Stomach (tissue), 8 donors: ENCODE measurements at regions not wholly inside any gene's neighbourhood (a gene's known extent, or its start where the extent isn't known, plus 50 kb on each side); places are given as distances from the start of the nearest gene placed in this dataset.
"Not testable (repeated sequence)": the region's sequence is repeated elsewhere in the genome, so short reads cannot be mapped to it uniquely, and the experiment has no call there.

Experiments used
- DNase-seq, 2 donors: peaks; one replicate each; pipeline versions ENCODE4 v3.0.0 to v3.0.0-alpha.2; 2013 to 2019
- H3K27ac ChIP-seq, 5 donors: fragments of 200-600 bp in 4 of 5; sonication (generic) in 4 of 5; one replicate each; pipeline ENCODE4 v1.5.1; 2013 to 2019; ENCODE audit warnings: mild to moderate bottlenecking in 1 of 5, moderate library complexity in 1 of 5
- H3K27me3 ChIP-seq, 3 donors: fragments of 200-600 bp; sonication (generic); one replicate each; pipeline ENCODE4 v1.5.1; 2017 to 2019; ENCODE audit warnings: mixed run types in 1 of 3
- H3K36me3 ChIP-seq, 4 donors: fragments of 200-600 bp; sonication (generic); 1 replicate in 3 of 4; 2 replicates in 1 of 4; pipeline ENCODE4 v1.5.1; 2016 to 2019
- H3K4me1 ChIP-seq, 4 donors: fragments of 200-600 bp; sonication (generic); one replicate each; pipeline ENCODE4 v1.5.1; 2016 to 2019
- H3K4me3 ChIP-seq, 4 donors: fragments of 200-600 bp; sonication (generic) in 3 of 4; one replicate each; pipeline ENCODE4 v1.5.1; 2016 to 2019; ENCODE audit warnings: mild to moderate bottlenecking in 1 of 4
- H3K9me3 ChIP-seq, 4 donors: fragments of 200-600 bp; sonication (generic); one replicate each; pipeline ENCODE4 v1.5.1; 2016 to 2019
- CTCF ChIP-seq, 7 experiments: fragments of 450-650 bp in 4 of 7; fragments of 200-600 bp in 3 of 7; sonication (generic) in 3 of 7; IDR thresholded peaks; one replicate each; pipeline ENCODE4 v1.5.1; 2016 to 2019; ENCODE audit warnings: antibody characterized with exemption in 7 of 7, control low read depth in 2 of 7, mild to moderate bottlenecking in 1 of 7
- EP300 ChIP-seq: sonication (generic); formaldehyde crosslinking; IDR thresholded peaks from one replicate; pipeline ENCODE4 v1.6.1; 2017; ENCODE audit warnings: antibody characterized with exemption
- POLR2A ChIP-seq, 4 donors: fragments of 450-650 bp; IDR thresholded peaks; one replicate each; pipeline ENCODE4 v1.6.1; 2016; ENCODE audit warnings: antibody characterized with exemption in 4 of 4, control low read depth in 2 of 4, mild to moderate bottlenecking in 1 of 4, moderate library complexity in 1 of 4
- POLR2AphosphoS5 ChIP-seq, 3 donors: sonication (generic); formaldehyde crosslinking; IDR thresholded peaks; one replicate each; pipeline ENCODE4 v1.6.1; 2016; ENCODE audit warnings: antibody characterized with exemption in 3 of 3
- WGBS, 5 donors: extraction: QIAGEN DNeasy Blood & Tissue Kit in 3 of 5; methylation state at CpG; one replicate each; pipeline versions ENCODE4 v1.1.5 to v1.1.7; 2013 to 2018; 5-methylcytosine and 5-hydroxymethylcytosine counted together
- intact Hi-C: fragments of 100-400 bp; cut with DNase I; formaldehyde crosslinking; loops from one replicate; pipeline ENCODE4 v1.15.1; 2023; ENCODE audit warnings: low total_unique reads
- donor health status: healthy with polysubstance abuse.
- donor health status: Bipolar disorder and iron deficiency.
- donor health status: healthy.

GRCh38 chr2:81389203-81389602, 1084.7 kb upstream of the LRRTM1 start:
- DNase-seq, result no peak
- no peaks in the 10 kb centered on the region for H3K27me3 ChIP-seq
- H3K4me3 ChIP-seq, result no peak overlapping the region
- H3K36me3 ChIP-seq, result no peaks in the 10 kb centered on the region
- no peak overlapping the region for H3K27ac ChIP-seq
- TF ChIP-seq POLR2A (IDR thresholded peaks at IDR 0.05) (no peak), POLR2AphosphoS5 (IDR thresholded peaks at IDR 0.05) (no peak), CTCF (IDR thresholded peaks at IDR 0.05) (no peak), EP300 (no peak)
- H3K4me1 ChIP-seq, result no peaks in the 10 kb centered on the region
- WGBS, 5 donors, result 71 to 83% (median 73%) methylated on average over 3 of the region's 3 CpGs
- intact Hi-C loops, result no loop called here
- H3K9me3 ChIP-seq, result peaks cover 0 to 9% (median 4%) of the 10 kb centered on the region in 4 donors

- intact Hi-C loops, result no loop called here
- Histone ChIP-seq H3K27ac (no peak overlapping the region), H3K4me3 (no peak overlapping the region), H3K36me3 (no peaks in the 10 kb centered on the region), H3K9me3 (peaks cover 0 to 20% (median 9%) of the 10 kb centered on the region in 4 donors), H3K4me1 (no peaks in the 10 kb centered on the region), H3K27me3 (no peaks in the 10 kb centered on the region)
- DNase-seq, result no peak
- TF ChIP-seq CTCF (IDR thresholded peaks at IDR 0.05) (no peak), POLR2AphosphoS5 (IDR thresholded peaks at IDR 0.05) (no peak), EP300 (no peak), POLR2A (IDR thresholded peaks at IDR 0.05) (no peak)
These were observed 1059.2 kb upstream of the LRRTM1 start for GRCh38 chr2:81363800-81364199.

- intact Hi-C loops, H3K27me3 ChIP-seq, DNase-seq, H3K4me3 ChIP-seq, H3K36me3 ChIP-seq, H3K27ac ChIP-seq, H3K4me1 ChIP-seq: not testable (repeated sequence)
- peaks cover 0 to 20% (median 16%) of the 10 kb centered on the region in 4 donors for H3K9me3 ChIP-seq
- WGBS, 5 donors, result 89 to 93% (median 91%) methylated on average over 7 to 11 of the region's 11 CpGs
These were observed 1057.9 kb upstream of the LRRTM1 start for GRCh38 chr2:81362468-81362867.

GRCh38 chr2:81355436-81355835, 1050.9 kb upstream of the LRRTM1 start:
- no peak for DNase-seq
- Histone ChIP-seq H3K27ac (no peak overlapping the region), H3K9me3 (peaks cover 0 to 12% (median 2%) of the 10 kb centered on the region in 4 donors), H3K36me3 (no peaks in the 10 kb centered on the region), H3K4me3 (no peak overlapping the region), H3K27me3 (no peaks in the 10 kb centered on the region), H3K4me1 (no peaks in the 10 kb centered on the region)
- WGBS, 5 donors, result 21 to 49% (median 45%) methylated on average over 1 of the region's 1 CpG
- TF ChIP-seq CTCF (IDR thresholded peaks at IDR 0.05) (no peak), POLR2AphosphoS5 (IDR thresholded peaks at IDR 0.05) (no peak), POLR2A (IDR thresholded peaks at IDR 0.05) (no peak), EP300 (no peak)
- intact Hi-C loops, result no loop called here

GRCh38 chr2:81334046-81334445, 1029.5 kb upstream of the LRRTM1 start:
- intact Hi-C loops, result no loop called here
- 69 to 84% (median 77%) methylated on average over 2 of the region's 2 CpGs for WGBS, 5 donors

More at GRCh38 chr2:81334046-81334445, 1029.5 kb upstream of the LRRTM1 start:
- no peaks in the 10 kb centered on the region for H3K9me3 ChIP-seq
- H3K27me3 ChIP-seq, result no peaks in the 10 kb centered on the region
- no peaks in the 10 kb centered on the region for H3K4me1 ChIP-seq
- no peak overlapping the region for H3K27ac ChIP-seq
- no peaks in the 10 kb centered on the region for H3K36me3 ChIP-seq
- TF ChIP-seq EP300, result no peak
- TF ChIP-seq CTCF (IDR thresholded peaks at IDR 0.05), result no peak
- TF ChIP-seq POLR2AphosphoS5 (IDR thresholded peaks at IDR 0.05), result no peak
- no peak for TF ChIP-seq POLR2A (IDR thresholded peaks at IDR 0.05)
- no peak for DNase-seq
- no peak overlapping the region for H3K4me3 ChIP-seq
